Keratinocyte (primary cell): ENCODE measurements at regions not wholly inside any gene's neighbourhood (a gene's known extent, or its start where the extent isn't known, plus 50 kb on each side); places are given as distances from the start of the nearest gene placed in this dataset.

Experiments used
- DNase-seq: peaks from one replicate; pipeline ENCODE4 v3.0.0-alpha.2; 2011; ENCODE audit warnings: low read depth, missing footprints, low spot score
- FAIRE-seq: peaks from 2 replicates; lab custom pipeline; 2011; peaks lifted over from hg19 to GRCh38; lab: Jason Lieb, UNC
- H2AFZ ChIP-seq: 2 replicates; pipeline ENCODE4 v1.6.0; 2012; ENCODE audit warnings: low read length, control low read depth, inconsistent platforms; ENCODE audit not compliant: control insufficient read depth
- H3K27ac ChIP-seq: 2 replicates; pipeline ENCODE4 v1.5.1; 2011; ENCODE audit warnings: low read length; ENCODE audit not compliant: control insufficient read depth, insufficient read depth
- H3K27me3 ChIP-seq: 3 replicates; pipeline ENCODE4 v1.6.0; 2011; ENCODE audit warnings: low read length; ENCODE audit not compliant: control insufficient read depth, insufficient read depth; ENCODE audit errors: extremely low read depth
- H3K36me3 ChIP-seq, 2 experiments: 2 replicates in 1 of 2; 3 replicates in 1 of 2; pipeline ENCODE4 v1.5.1; 2011; ENCODE audit warnings: low read length in 2 of 2, mild to moderate bottlenecking in 1 of 2; ENCODE audit not compliant: control insufficient read depth in 2 of 2, insufficient read depth in 2 of 2; ENCODE audit errors: extremely low read depth in 1 of 2
- H3K4me1 ChIP-seq: 3 replicates; pipeline ENCODE4 v1.5.1; 2011; ENCODE audit warnings: low read length; ENCODE audit not compliant: control insufficient read depth, insufficient read depth; ENCODE audit errors: extremely low read depth
- H3K4me2 ChIP-seq: 3 replicates; pipeline ENCODE4 v1.6.0; 2011; ENCODE audit warnings: low read depth, low read length; ENCODE audit not compliant: control insufficient read depth, insufficient read depth; ENCODE audit errors: extremely low read depth
- H3K4me3 ChIP-seq, 3 experiments: fragments of 200-600 bp in 1 of 3; sonication (generic) in 1 of 3; 2 replicates in 2 of 3; 3 replicates in 1 of 3; pipeline ENCODE4 v1.5.1; 2011 to 2016; ENCODE audit warnings: low read length in 3 of 3, mild to moderate bottlenecking in 3 of 3, control low read depth in 2 of 3, inconsistent platforms in 1 of 3, low read depth in 1 of 3, mixed read lengths in 1 of 3, mixed run types in 1 of 3, moderate library complexity in 1 of 3; ENCODE audit not compliant: control insufficient read depth in 2 of 3, insufficient read depth in 2 of 3; ENCODE audit errors: extremely low read depth in 1 of 3
- H3K79me2 ChIP-seq: 2 replicates; pipeline ENCODE4 v1.6.0; 2012; ENCODE audit warnings: low read length; ENCODE audit not compliant: control insufficient read depth, insufficient read depth
- H3K9ac ChIP-seq: 3 replicates; pipeline ENCODE4 v1.6.0; 2011; ENCODE audit warnings: low read length; ENCODE audit not compliant: control insufficient read depth, insufficient read depth; ENCODE audit errors: extremely low read depth
- H3K9me1 ChIP-seq: 3 replicates; pipeline ENCODE4 v1.6.0; 2011; ENCODE audit warnings: low read length; ENCODE audit not compliant: control insufficient read depth, insufficient read depth; ENCODE audit errors: extremely low read depth
- H3K9me3 ChIP-seq: 2 replicates; pipeline ENCODE4 v1.5.1; 2012; ENCODE audit warnings: low read depth, low read length; ENCODE audit not compliant: control insufficient read depth
- H4K20me1 ChIP-seq: 3 replicates; pipeline ENCODE4 v1.6.0; 2011; ENCODE audit warnings: low read length; ENCODE audit not compliant: control insufficient read depth, insufficient read depth; ENCODE audit errors: extremely low read depth
- CTCF ChIP-seq, 3 experiments: IDR thresholded peaks in 1 of 3; conservative IDR thresholded peaks in 1 of 3; optimal IDR thresholded peaks in 1 of 3; 2 replicates in 2 of 3; 3 replicates in 1 of 3; pipeline versions ENCODE3 to v1.5.1; 2011; ENCODE audit warnings: low read length in 3 of 3, mild to moderate bottlenecking in 3 of 3, moderate library complexity in 2 of 3, control low read depth in 1 of 3, inconsistent platforms in 1 of 3; ENCODE audit not compliant: insufficient read depth in 2 of 3; ENCODE audit errors: extremely low read depth in 1 of 3
- EZH2 ChIP-seq: IDR thresholded peaks from one replicate; pipeline ENCODE4 v1.6.1; 2012; ENCODE audit warnings: inconsistent platforms, mild to moderate bottlenecking, low read length, moderate library complexity
- dilution Hi-C: fragments of 300-500 bp; cut with MboI; formaldehyde crosslinking; loops from one replicate; pipeline ENCODE4 v1.7.0; 2020; ENCODE audit warnings: low sequenced_read_pairs; ENCODE audit not compliant: extremely low pct_ligation_motif_present

- Histone ChIP-seq H2AFZ (no peak overlapping the region), H3K9me1 (no peaks in the 10 kb centered on the region), H3K4me1 (no peaks in the 10 kb centered on the region), H3K27me3 (no peaks in the 10 kb centered on the region), H3K27ac (no peak overlapping the region), H3K4me3 (no peak overlapping the region), H3K4me2 (no peak overlapping the region), H3K36me3 (no peaks in the 10 kb centered on the region), H3K79me2 (no peaks in the 10 kb centered on the region), H3K9ac (no peak overlapping the region), H3K9me3 (no peaks in the 10 kb centered on the region), H4K20me1 (no peaks in the 10 kb centered on the region)
- TF ChIP-seq CTCF (optimal IDR thresholded peaks at IDR 0.05 in 1 of 3, IDR thresholded peaks at IDR 0.05 in 1 of 3, conservative IDR thresholded peaks at IDR 0.05 in 1 of 3; ENCODE audit: extremely low read depth in 1 of 3, insufficient read depth in 2 of 3, low read length in 3 of 3) (no peak), EZH2 (no peak)
- dilution Hi-C loops: no loop called here
- FAIRE-seq: no peak
- DNase-seq: no peak
Measured at GRCh38 chr16:9566099-9566498, 474.7 kb downstream of the HAPSTR1 start.

DNA sequence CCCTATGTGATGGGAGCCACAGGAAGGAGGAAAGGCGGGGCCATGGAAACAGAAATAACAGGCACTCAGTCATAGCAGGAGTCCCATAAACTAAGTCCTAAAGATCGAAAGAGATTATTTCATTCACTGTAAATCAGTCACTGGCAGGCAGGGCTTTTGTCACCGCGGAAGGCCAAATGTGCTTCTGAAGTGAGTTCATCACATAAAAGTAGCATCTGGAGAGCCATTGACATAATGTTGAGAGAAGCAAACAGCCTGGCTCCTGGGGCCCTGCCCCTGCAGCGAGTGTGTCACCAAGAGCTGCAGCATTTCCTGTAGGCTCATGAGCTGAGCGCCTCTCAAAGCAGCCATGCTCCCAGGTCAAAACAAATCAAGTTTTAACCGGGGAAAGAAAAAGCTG is 476.2 kb downstream of the HAPSTR1 start:
- Histone ChIP-seq H3K4me2 (no peak overlapping the region), H3K4me3 (no peak overlapping the region), H4K20me1 (no peaks in the 10 kb centered on the region), H3K9ac (no peak overlapping the region), H3K4me1 (no peaks in the 10 kb centered on the region), H2AFZ (no peak overlapping the region), H3K27ac (no peak overlapping the region), H3K9me1 (no peaks in the 10 kb centered on the region), H3K27me3 (no peaks in the 10 kb centered on the region), H3K79me2 (no peaks in the 10 kb centered on the region), H3K9me3 (no peaks in the 10 kb centered on the region), H3K36me3 (no peaks in the 10 kb centered on the region)
- TF ChIP-seq CTCF (optimal IDR thresholded peaks at IDR 0.05 in 1 of 3, IDR thresholded peaks at IDR 0.05 in 1 of 3, conservative IDR thresholded peaks at IDR 0.05 in 1 of 3; ENCODE audit: extremely low read depth in 1 of 3, insufficient read depth in 2 of 3, low read length in 3 of 3) (no peak), EZH2 (no peak)
- dilution Hi-C loops: no loop called here
- FAIRE-seq: no peak
- DNase-seq: no peak
